Endothelial cell of umbilical vein (primary cell): ENCODE measurements at regions not wholly inside any gene's neighbourhood (a gene's known extent, or its start where the extent isn't known, plus 50 kb on each side); places are given as distances from the start of the nearest gene placed in this dataset.

Experiments used
- BruUV-seq: library from RNA; stranded (reverse); fragments of 400-500 nt; replicated peaks from 2 replicates; lab custom pipeline; 2021; lab: Mats Ljungman, UMichigan
- CTCF ChIA-PET: fragments of 300-600, 350-600 bp; sonication (Branson Sonifier 250); formaldehyde crosslinking; loops from one replicate; lab custom pipeline; 2021; ENCODE audit warnings: antibody characterized with exemption, inconsistent platforms; lab: Charles Lee
- POLR2A ChIA-PET: fragments of 300-600, 350-600 bp; sonication (Branson Sonifier 250); formaldehyde crosslinking; loops from one replicate; lab custom pipeline; 2021; ENCODE audit warnings: antibody characterized with exemption, inconsistent platforms; lab: Charles Lee
- DNase-seq: peaks from one replicate; pipeline ENCODE4 v3.0.0-alpha.2; 2011; ENCODE audit warnings: low read depth, low spot score
- FAIRE-seq: peaks from 2 replicates; lab custom pipeline; 2011; peaks lifted over from hg19 to GRCh38; lab: Jason Lieb, UNC
- H2AFZ ChIP-seq: 2 replicates; pipeline ENCODE4 v1.6.0; 2012; ENCODE audit warnings: low read depth, low read length, control low read depth, inconsistent platforms
- H3K27ac ChIP-seq: 2 replicates; pipeline ENCODE4 v1.5.1; 2011; ENCODE audit warnings: low read depth, mild to moderate bottlenecking, control low read depth, low read length, moderate library complexity; ENCODE audit not compliant: insufficient read depth
- H3K27me3 ChIP-seq, 2 experiments: 2 replicates each; pipeline versions ENCODE4 v1.6.0 to v1.6.1; 2011; ENCODE audit warnings: low read length in 2 of 2, mixed read lengths in 1 of 2; ENCODE audit not compliant: control insufficient read depth in 2 of 2, insufficient read depth in 2 of 2
- H3K36me3 ChIP-seq, 2 experiments: 2 replicates in 1 of 2; 3 replicates in 1 of 2; pipeline ENCODE4 v1.5.1; 2011; ENCODE audit warnings: low read length in 2 of 2, mild to moderate bottlenecking in 1 of 2, moderate library complexity in 1 of 2; ENCODE audit not compliant: control insufficient read depth in 2 of 2, insufficient read depth in 2 of 2; ENCODE audit errors: extremely low read depth in 1 of 2
- H3K4me1 ChIP-seq: 3 replicates; pipeline ENCODE4 v1.5.1; 2011; ENCODE audit warnings: mild to moderate bottlenecking, low read length; ENCODE audit not compliant: control insufficient read depth, insufficient read depth; ENCODE audit errors: extremely low read depth
- H3K4me2 ChIP-seq: 2 replicates; pipeline ENCODE4 v1.6.1; 2011; ENCODE audit warnings: low read length, control low read depth, mixed read lengths; ENCODE audit not compliant: insufficient read depth
- H3K4me3 ChIP-seq, 3 experiments: fragments of 200-600 bp in 1 of 3; sonication (generic), shearing (Covaris generic) in 1 of 3; replicated peaks in 1 of 3; 2 replicates each; pipeline ENCODE4 v1.5.1; 2011 to 2016; ENCODE audit warnings: control low read depth in 3 of 3, low read length in 3 of 3, mild to moderate bottlenecking in 2 of 3, inconsistent platforms in 1 of 3, low read depth in 1 of 3, moderate library complexity in 1 of 3; ENCODE audit not compliant: insufficient read depth in 1 of 3
- H3K79me2 ChIP-seq: 2 replicates; pipeline ENCODE4 v1.6.0; 2012; ENCODE audit warnings: low read length, inconsistent platforms; ENCODE audit not compliant: control insufficient read depth, insufficient read depth
- H3K9ac ChIP-seq: replicated peaks from 2 replicates; pipeline ENCODE3; 2011; ENCODE audit warnings: low read length, control low read depth; ENCODE audit not compliant: insufficient read depth; ENCODE audit errors: extremely low read depth
- H3K9me1 ChIP-seq: replicated peaks from 3 replicates; pipeline ENCODE4 v1.6.0; 2011; ENCODE audit warnings: mild to moderate bottlenecking, low read length; ENCODE audit not compliant: control insufficient read depth, insufficient read depth; ENCODE audit errors: extremely low read depth
- H3K9me3 ChIP-seq: replicated peaks from 2 replicates; pipeline ENCODE4 v1.5.1; 2012; ENCODE audit warnings: low read length, inconsistent platforms; ENCODE audit not compliant: control insufficient read depth, insufficient read depth
- H4K20me1 ChIP-seq: replicated peaks from 2 replicates; pipeline ENCODE3; 2011; ENCODE audit warnings: mild to moderate bottlenecking, low read length; ENCODE audit not compliant: control insufficient read depth, insufficient read depth; ENCODE audit errors: extremely low read depth
- EZH2 ChIP-seq: IDR thresholded peaks from 2 replicates; pipeline ENCODE4 v1.6.1; 2012; ENCODE audit warnings: borderline replicate concordance, low read depth, mild to moderate bottlenecking, moderate library complexity, low read length, inconsistent platforms; ENCODE audit not compliant: severe bottlenecking
- FOS ChIP-seq: IDR thresholded peaks from 2 replicates; pipeline ENCODE4 v1.6.1; 2011; ENCODE audit warnings: mild to moderate bottlenecking, low read length, moderate library complexity, borderline replicate concordance; ENCODE audit not compliant: insufficient read depth
- GATA2 ChIP-seq: IDR thresholded peaks from 2 replicates; pipeline ENCODE4 v1.7.0; 2011; ENCODE audit warnings: low read depth, mild to moderate bottlenecking, moderate library complexity, mixed read lengths, low read length; ENCODE audit not compliant: insufficient read length, insufficient read depth
- JUN ChIP-seq: IDR thresholded peaks from 2 replicates; pipeline ENCODE4 v1.6.1; 2011; ENCODE audit warnings: borderline replicate concordance, low read depth; ENCODE audit not compliant: insufficient read length, insufficient read depth
- MYC ChIP-seq: IDR thresholded peaks from one replicate; pipeline ENCODE4 v1.6.1; 2011; ENCODE audit warnings: mild to moderate bottlenecking, low read depth, low read length
- POLR2A ChIP-seq: IDR thresholded peaks from 2 replicates; pipeline ENCODE4 v1.6.1; 2012; ENCODE audit warnings: low read depth, mild to moderate bottlenecking, control low read depth, low read length
- POLR2AphosphoS5 ChIP-seq: IDR thresholded peaks from 2 replicates; pipeline ENCODE4 v1.6.1; 2012; ENCODE audit warnings: low read depth, mild to moderate bottlenecking, control low read depth, low read length, moderate library complexity; ENCODE audit not compliant: insufficient read depth
- dilution Hi-C: fragments of 300-500 bp; cut with MboI; formaldehyde crosslinking; loops from one replicate; pipeline ENCODE4 v1.15.0; 2019; ENCODE audit warnings: low sequenced_read_pairs; ENCODE audit not compliant: extremely low pct_ligation_motif_present
- intact Hi-C: fragments of 100-400 bp; cut with micrococcal nuclease; formaldehyde crosslinking; loops from one replicate; pipeline ENCODE4 v1.10.0; 2022
- TF ChIP-seq, protein P1 (sequence below): IDR thresholded peaks from 2 replicates; pipeline ENCODE4 v1.6.1; 2011; ENCODE audit not compliant: insufficient read depth, insufficient read length
- TF ChIP-seq, protein P2 (sequence below), 2 donors: IDR thresholded peaks; 1 replicate in 1 of 2; 2 replicates in 1 of 2; pipeline ENCODE4 v1.5.1; 2011; ENCODE audit warnings: low read length in 2 of 2, mild to moderate bottlenecking in 2 of 2, moderate library complexity in 2 of 2, control low read depth in 1 of 2, inconsistent platforms in 1 of 2, low read depth in 1 of 2; ENCODE audit not compliant: insufficient read depth in 1 of 2; ENCODE audit errors: extremely low read depth in 1 of 2

DNA sequence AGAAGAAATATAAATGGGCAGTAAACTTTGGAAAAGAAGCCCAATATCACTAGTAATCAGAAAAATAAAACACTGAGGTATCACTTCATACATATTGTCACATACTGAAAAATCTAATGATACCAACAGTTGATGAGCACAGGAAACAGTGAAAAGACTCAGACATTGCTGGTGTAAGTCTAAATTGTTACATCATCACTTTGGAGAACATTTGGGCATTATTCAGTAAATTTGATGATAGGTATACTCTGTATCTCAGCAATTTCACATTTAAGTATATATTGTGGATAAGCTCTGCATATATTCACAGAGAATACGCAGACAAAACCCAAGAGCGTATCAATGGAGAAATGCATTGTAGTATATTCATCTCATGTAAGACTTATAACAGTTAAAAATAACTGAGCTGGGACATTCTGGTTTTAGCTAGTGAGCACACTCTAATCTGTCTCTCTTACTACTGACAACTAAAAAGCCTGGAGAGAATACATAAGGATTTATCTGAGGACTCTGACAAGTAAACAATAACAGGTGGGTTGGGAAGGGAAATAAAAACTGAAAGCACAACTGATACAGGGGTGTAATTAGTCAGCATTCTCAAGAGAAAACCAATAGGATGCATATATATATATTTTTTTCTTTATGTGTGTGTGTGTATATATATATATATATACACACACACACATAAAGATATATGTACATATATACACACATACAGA lies 212.7 kb upstream of the JUN start:
- dilution Hi-C loops = no loop called here
- Histone ChIP-seq H3K4me1 (no peaks in the 10 kb centered on the region), H3K9ac (no peak overlapping the region), H3K27me3 (no peaks in the 10 kb centered on the region), H3K36me3 (no peaks in the 10 kb centered on the region), H3K79me2 (no peaks in the 10 kb centered on the region), H2AFZ (no peak overlapping the region), H4K20me1 (no peaks in the 10 kb centered on the region), H3K4me3 (no peak overlapping the region), H3K9me1 (no peaks in the 10 kb centered on the region), H3K9me3 (no peaks in the 10 kb centered on the region), H3K4me2 (no peak overlapping the region), H3K27ac (no peak overlapping the region)
- FAIRE-seq (no peak), DNase-seq (no peak)
- BruUV-seq = no TSS peak
- TF ChIP-seq, protein P1, sequence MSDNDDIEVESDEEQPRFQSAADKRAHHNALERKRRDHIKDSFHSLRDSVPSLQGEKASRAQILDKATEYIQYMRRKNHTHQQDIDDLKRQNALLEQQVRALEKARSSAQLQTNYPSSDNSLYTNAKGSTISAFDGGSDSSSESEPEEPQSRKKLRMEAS = no peak
- TF ChIP-seq EZH2 (no peak), MYC (no peak), GATA2 (no peak), JUN (no peak), FOS (no peak), POLR2A (no peak), POLR2AphosphoS5 (no peak)
- TF ChIP-seq, protein P2, sequence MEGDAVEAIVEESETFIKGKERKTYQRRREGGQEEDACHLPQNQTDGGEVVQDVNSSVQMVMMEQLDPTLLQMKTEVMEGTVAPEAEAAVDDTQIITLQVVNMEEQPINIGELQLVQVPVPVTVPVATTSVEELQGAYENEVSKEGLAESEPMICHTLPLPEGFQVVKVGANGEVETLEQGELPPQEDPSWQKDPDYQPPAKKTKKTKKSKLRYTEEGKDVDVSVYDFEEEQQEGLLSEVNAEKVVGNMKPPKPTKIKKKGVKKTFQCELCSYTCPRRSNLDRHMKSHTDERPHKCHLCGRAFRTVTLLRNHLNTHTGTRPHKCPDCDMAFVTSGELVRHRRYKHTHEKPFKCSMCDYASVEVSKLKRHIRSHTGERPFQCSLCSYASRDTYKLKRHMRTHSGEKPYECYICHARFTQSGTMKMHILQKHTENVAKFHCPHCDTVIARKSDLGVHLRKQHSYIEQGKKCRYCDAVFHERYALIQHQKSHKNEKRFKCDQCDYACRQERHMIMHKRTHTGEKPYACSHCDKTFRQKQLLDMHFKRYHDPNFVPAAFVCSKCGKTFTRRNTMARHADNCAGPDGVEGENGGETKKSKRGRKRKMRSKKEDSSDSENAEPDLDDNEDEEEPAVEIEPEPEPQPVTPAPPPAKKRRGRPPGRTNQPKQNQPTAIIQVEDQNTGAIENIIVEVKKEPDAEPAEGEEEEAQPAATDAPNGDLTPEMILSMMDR (IDR thresholded peaks at IDR 0.05; ENCODE audit: extremely low read depth in 1 of 2, insufficient read depth in 1 of 2, low read depth in 1 of 2, low read length in 2 of 2) = no peak
- intact Hi-C loops = no loop called here
- CTCF ChIA-PET = no interaction called here
- POLR2A ChIA-PET = no interaction called here
